Liver (tissue), 3 donors: ENCODE measurements at regions not wholly inside any gene's neighbourhood (a gene's known extent, or its start where the extent isn't known, plus 50 kb on each side); places are given as distances from the start of the nearest gene placed in this dataset.

ENCODE experiments used
- CTCF ChIP-seq: fragments of 150-350 bp; IDR thresholded peaks from 2 replicates; pipeline ENCODE4 v1.5.1; 2017; ENCODE audit warnings: improper control_type of control experiment, low read depth, low read length; ENCODE audit not compliant: missing input control
- MAX ChIP-seq: IDR thresholded peaks from 2 replicates; pipeline ENCODE4 v1.6.1; 2016; ENCODE audit warnings: antibody characterized with exemption
- RAD21 ChIP-seq, 2 donors: IDR thresholded peaks; 2 replicates each; pipeline ENCODE4 v1.6.1; 2016; ENCODE audit warnings: antibody characterized with exemption in 2 of 2, mild to moderate bottlenecking in 2 of 2
- TAF1 ChIP-seq: conservative IDR thresholded peaks from 2 replicates; pipeline ENCODE4 v1.6.1; 2016; ENCODE audit warnings: antibody characterized with exemption, mild to moderate bottlenecking
- TF ChIP-seq, protein P1 (sequence below): IDR thresholded peaks from 2 replicates; pipeline ENCODE4 v1.6.1; 2016; ENCODE audit warnings: antibody characterized with exemption
- donor health status: healthy.
- donor health status: healthy.

DNA sequence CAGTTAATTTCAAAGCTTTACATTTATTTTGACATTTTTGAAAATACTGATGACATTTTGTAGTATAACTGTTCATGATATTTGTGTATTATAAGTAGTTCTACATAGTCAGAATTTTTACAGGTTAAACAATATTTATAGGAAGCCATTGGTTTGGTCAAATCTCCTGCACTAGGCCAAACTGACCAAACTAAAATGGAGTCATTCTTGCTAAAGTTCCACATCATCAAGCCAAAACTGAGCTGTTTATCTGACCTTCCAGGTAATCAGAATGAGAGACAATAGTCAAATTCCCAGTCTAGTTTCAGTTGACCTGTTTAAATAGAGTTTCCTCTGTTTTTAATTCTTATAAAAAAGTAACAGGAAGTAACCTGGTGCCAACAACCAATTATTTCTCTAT lies 253.3 kb upstream of the RGS18 start:
- TF ChIP-seq CTCF = no peak
- TF ChIP-seq, protein P1, sequence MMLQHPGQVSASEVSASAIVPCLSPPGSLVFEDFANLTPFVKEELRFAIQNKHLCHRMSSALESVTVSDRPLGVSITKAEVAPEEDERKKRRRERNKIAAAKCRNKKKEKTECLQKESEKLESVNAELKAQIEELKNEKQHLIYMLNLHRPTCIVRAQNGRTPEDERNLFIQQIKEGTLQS = no peak
- TF ChIP-seq MAX = no peak
- TF ChIP-seq TAF1 = no peak
- TF ChIP-seq RAD21 (IDR thresholded peaks at IDR 0.05) = no peak
